ENCODE measurements at regions not wholly inside any gene's neighbourhood (a gene's known extent, or its start where the extent isn't known, plus 50 kb on each side); places are given as distances from the start of the nearest gene placed in this dataset.

DNA sequence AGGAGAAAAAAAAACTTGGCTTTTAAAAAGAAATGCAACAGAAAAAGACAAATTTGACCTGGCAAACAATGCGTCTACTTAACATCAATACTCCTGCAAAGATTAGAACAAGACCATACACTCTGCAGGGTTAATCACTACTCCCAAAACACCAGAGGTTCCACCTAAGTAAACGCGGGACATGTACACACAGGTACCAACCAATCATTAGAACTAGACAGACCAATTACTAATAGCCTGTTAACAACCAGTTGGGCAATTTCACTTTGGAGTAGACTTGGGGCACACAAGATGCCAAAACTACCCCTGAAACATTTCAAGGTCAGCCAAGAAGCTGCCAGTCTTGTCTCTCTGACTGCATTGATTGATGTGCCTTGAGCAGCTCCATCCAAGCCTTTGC is 125.8 kb downstream of the RRAGC start:
- H3K9me2 ChIP-seq (ENCODE audit: insufficient read depth, low read length), result no peaks in the 10 kb centered on the region
- H3K36me3 ChIP-seq (ENCODE audit: insufficient read depth, low read length), result no peaks in the 10 kb centered on the region
- no peaks in the 10 kb centered on the region for H3K27me3 ChIP-seq (ENCODE audit: insufficient read depth, low read depth, low read length)
- H3K27ac ChIP-seq (ENCODE audit: low read length), result no peak overlapping the region
- no peaks in the 10 kb centered on the region for H3K9me3 ChIP-seq (ENCODE audit: low read length)
- no peak overlapping the region for H3K9ac ChIP-seq (ENCODE audit: low read length)
- no peaks in the 10 kb centered on the region for H3K79me2 ChIP-seq (replicated peaks; ENCODE audit: insufficient read depth, low read length)
- no peaks in the 10 kb centered on the region for H3F3A ChIP-seq (ENCODE audit: insufficient read depth, low read length, poor library complexity, severe bottlenecking)
- TF ChIP-seq EZH2 (IDR thresholded peaks at IDR 0.05; ENCODE audit: borderline replicate concordance, insufficient read depth, low read length, poor library complexity, severe bottlenecking), result no peak
- TF ChIP-seq RAD21 (conservative IDR thresholded peaks at IDR 0.05), result no peak
- no peak for TF ChIP-seq TAF1 (IDR thresholded peaks at IDR 0.05; ENCODE audit: low read depth)
- TF ChIP-seq SMC3 (conservative IDR thresholded peaks at IDR 0.05; ENCODE audit: poor library complexity), result no peak
- TF ChIP-seq, protein P1, sequence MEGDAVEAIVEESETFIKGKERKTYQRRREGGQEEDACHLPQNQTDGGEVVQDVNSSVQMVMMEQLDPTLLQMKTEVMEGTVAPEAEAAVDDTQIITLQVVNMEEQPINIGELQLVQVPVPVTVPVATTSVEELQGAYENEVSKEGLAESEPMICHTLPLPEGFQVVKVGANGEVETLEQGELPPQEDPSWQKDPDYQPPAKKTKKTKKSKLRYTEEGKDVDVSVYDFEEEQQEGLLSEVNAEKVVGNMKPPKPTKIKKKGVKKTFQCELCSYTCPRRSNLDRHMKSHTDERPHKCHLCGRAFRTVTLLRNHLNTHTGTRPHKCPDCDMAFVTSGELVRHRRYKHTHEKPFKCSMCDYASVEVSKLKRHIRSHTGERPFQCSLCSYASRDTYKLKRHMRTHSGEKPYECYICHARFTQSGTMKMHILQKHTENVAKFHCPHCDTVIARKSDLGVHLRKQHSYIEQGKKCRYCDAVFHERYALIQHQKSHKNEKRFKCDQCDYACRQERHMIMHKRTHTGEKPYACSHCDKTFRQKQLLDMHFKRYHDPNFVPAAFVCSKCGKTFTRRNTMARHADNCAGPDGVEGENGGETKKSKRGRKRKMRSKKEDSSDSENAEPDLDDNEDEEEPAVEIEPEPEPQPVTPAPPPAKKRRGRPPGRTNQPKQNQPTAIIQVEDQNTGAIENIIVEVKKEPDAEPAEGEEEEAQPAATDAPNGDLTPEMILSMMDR (IDR thresholded peaks at IDR 0.05; ENCODE audit: poor library complexity, severe bottlenecking), result no peak
- TF ChIP-seq, protein P2, sequence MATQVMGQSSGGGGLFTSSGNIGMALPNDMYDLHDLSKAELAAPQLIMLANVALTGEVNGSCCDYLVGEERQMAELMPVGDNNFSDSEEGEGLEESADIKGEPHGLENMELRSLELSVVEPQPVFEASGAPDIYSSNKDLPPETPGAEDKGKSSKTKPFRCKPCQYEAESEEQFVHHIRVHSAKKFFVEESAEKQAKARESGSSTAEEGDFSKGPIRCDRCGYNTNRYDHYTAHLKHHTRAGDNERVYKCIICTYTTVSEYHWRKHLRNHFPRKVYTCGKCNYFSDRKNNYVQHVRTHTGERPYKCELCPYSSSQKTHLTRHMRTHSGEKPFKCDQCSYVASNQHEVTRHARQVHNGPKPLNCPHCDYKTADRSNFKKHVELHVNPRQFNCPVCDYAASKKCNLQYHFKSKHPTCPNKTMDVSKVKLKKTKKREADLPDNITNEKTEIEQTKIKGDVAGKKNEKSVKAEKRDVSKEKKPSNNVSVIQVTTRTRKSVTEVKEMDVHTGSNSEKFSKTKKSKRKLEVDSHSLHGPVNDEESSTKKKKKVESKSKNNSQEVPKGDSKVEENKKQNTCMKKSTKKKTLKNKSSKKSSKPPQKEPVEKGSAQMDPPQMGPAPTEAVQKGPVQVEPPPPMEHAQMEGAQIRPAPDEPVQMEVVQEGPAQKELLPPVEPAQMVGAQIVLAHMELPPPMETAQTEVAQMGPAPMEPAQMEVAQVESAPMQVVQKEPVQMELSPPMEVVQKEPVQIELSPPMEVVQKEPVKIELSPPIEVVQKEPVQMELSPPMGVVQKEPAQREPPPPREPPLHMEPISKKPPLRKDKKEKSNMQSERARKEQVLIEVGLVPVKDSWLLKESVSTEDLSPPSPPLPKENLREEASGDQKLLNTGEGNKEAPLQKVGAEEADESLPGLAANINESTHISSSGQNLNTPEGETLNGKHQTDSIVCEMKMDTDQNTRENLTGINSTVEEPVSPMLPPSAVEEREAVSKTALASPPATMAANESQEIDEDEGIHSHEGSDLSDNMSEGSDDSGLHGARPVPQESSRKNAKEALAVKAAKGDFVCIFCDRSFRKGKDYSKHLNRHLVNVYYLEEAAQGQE (IDR thresholded peaks at IDR 0.05; ENCODE audit: borderline replicate concordance), result no peak
- TF ChIP-seq POLR2AphosphoS5 (IDR thresholded peaks at IDR 0.05), result no peak
- TF ChIP-seq EP300 (conservative IDR thresholded peaks at IDR 0.05; ENCODE audit: poor library complexity, severe bottlenecking), result no peak
- no peak for TF ChIP-seq MXI1 (conservative IDR thresholded peaks at IDR 0.05; ENCODE audit: poor library complexity, severe bottlenecking)
- H4K20me1 ChIP-seq (ENCODE audit: insufficient read depth), result no peaks in the 10 kb centered on the region
- H3K4me3 ChIP-seq (ENCODE audit: low read length), result no peak overlapping the region
- no peak overlapping the region for H2AFZ ChIP-seq (ENCODE audit: low read depth, low read length)
- no peak overlapping the region for H3K4me2 ChIP-seq (ENCODE audit: low read length)

DNA sequence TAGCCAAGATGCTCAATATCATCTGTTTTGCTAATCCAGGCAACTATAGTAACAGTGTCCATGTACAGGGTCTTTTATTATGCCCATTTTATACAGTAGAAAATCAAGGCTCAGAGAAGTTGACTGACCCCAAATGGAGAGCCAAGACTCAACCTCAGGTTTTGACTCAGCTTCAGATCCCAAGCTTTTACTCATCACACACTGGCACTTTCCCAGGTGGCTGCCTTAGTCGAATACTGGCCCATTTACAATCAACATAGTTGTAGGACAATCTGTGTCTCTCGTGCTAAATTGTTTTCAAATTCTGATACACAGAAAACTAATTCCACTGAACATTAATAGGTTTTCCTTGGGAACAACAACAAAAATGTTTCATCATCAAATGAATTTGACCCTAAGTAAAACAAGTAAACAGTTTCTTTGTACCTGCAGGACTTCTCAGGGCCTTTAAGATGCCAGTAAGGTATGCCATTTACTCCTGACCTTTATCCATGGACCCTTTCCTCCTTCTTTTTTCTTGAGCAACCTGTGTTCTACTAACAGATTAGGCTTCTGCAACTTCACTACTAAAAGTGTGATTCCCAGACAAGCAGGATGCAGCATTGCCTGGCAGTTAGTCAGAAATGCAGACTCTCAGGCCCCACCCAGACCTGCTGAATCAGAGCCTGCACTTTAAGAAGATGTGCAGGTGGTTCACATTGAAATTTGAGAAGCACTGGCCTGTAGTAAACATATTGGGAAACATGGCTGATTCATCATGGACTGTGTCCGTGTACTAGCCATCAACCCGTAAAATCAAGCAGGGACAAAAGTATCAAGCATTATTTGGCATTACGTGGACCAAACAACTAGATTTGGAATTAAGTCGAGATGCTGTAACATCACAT is 128.8 kb downstream of the RRAGC start:
- no peaks in the 10 kb centered on the region for H4K20me1 ChIP-seq (ENCODE audit: insufficient read depth)
- TF ChIP-seq, protein P1 (IDR thresholded peaks at IDR 0.05; ENCODE audit: poor library complexity, severe bottlenecking), result no peak
- TF ChIP-seq MXI1 (conservative IDR thresholded peaks at IDR 0.05; ENCODE audit: poor library complexity, severe bottlenecking), result no peak
- TF ChIP-seq, protein P2 (IDR thresholded peaks at IDR 0.05; ENCODE audit: borderline replicate concordance), result no peak
- no peak for TF ChIP-seq EP300 (conservative IDR thresholded peaks at IDR 0.05; ENCODE audit: poor library complexity, severe bottlenecking)
- TF ChIP-seq EZH2 (IDR thresholded peaks at IDR 0.05; ENCODE audit: borderline replicate concordance, insufficient read depth, low read length, poor library complexity, severe bottlenecking), result no peak
- TF ChIP-seq TAF1 (IDR thresholded peaks at IDR 0.05; ENCODE audit: low read depth), result no peak
- no peak for TF ChIP-seq SMC3 (conservative IDR thresholded peaks at IDR 0.05; ENCODE audit: poor library complexity)
- no peaks in the 10 kb centered on the region for H3K9me3 ChIP-seq (ENCODE audit: low read length)
- no peak overlapping the region for H3K9ac ChIP-seq (ENCODE audit: low read length)
- no peaks in the 10 kb centered on the region for H3F3A ChIP-seq (ENCODE audit: insufficient read depth, low read length, poor library complexity, severe bottlenecking)
- no peaks in the 10 kb centered on the region for H3K9me2 ChIP-seq (ENCODE audit: insufficient read depth, low read length)
- no peaks in the 10 kb centered on the region for H3K79me2 ChIP-seq (replicated peaks; ENCODE audit: insufficient read depth, low read length)
- H2AFZ ChIP-seq (ENCODE audit: low read depth, low read length), result no peak overlapping the region
- no peaks in the 10 kb centered on the region for H3K36me3 ChIP-seq (ENCODE audit: insufficient read depth, low read length)
- H3K4me2 ChIP-seq (ENCODE audit: low read length), result no peak overlapping the region
- no peak overlapping the region for H3K27ac ChIP-seq (ENCODE audit: low read length)
- H3K4me3 ChIP-seq (ENCODE audit: low read length), result no peak overlapping the region
- no peaks in the 10 kb centered on the region for H3K27me3 ChIP-seq (ENCODE audit: insufficient read depth, low read depth, low read length)

All from neural cell (in vitro differentiated cells).